ENCODE measurements at regions not wholly inside any gene's neighbourhood (a gene's known extent, or its start where the extent isn't known, plus 50 kb on each side); places are given as distances from the start of the nearest gene placed in this dataset.
"Not testable (repeated sequence)": the region's sequence is repeated elsewhere in the genome, so short reads cannot be mapped to it uniquely, and the experiment has no call there.

- no peak for TF ChIP-seq REST (IDR thresholded peaks at IDR 0.05; ENCODE audit: insufficient read depth in 1 of 2, low read depth in 2 of 2, low read length in 1 of 2)
- TF ChIP-seq, protein P1, sequence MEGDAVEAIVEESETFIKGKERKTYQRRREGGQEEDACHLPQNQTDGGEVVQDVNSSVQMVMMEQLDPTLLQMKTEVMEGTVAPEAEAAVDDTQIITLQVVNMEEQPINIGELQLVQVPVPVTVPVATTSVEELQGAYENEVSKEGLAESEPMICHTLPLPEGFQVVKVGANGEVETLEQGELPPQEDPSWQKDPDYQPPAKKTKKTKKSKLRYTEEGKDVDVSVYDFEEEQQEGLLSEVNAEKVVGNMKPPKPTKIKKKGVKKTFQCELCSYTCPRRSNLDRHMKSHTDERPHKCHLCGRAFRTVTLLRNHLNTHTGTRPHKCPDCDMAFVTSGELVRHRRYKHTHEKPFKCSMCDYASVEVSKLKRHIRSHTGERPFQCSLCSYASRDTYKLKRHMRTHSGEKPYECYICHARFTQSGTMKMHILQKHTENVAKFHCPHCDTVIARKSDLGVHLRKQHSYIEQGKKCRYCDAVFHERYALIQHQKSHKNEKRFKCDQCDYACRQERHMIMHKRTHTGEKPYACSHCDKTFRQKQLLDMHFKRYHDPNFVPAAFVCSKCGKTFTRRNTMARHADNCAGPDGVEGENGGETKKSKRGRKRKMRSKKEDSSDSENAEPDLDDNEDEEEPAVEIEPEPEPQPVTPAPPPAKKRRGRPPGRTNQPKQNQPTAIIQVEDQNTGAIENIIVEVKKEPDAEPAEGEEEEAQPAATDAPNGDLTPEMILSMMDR (IDR thresholded peaks at IDR 0.05), result no peak
- TF ChIP-seq TCF7L2 (IDR thresholded peaks at IDR 0.05; ENCODE audit: low read depth, low read length), result no peak
- no peak for TF ChIP-seq POLR2AphosphoS5 (IDR thresholded peaks at IDR 0.05; ENCODE audit: low read depth, low read length)
- no peak for TF ChIP-seq SIN3A (IDR thresholded peaks at IDR 0.05; ENCODE audit: borderline replicate concordance, insufficient read depth, low read depth, low read length)
- in situ Hi-C loops (cut with HindIII; ENCODE audit: low pct_unique_long_range_greater_than_20kb, low sequenced_read_pairs) (no loop called here), intact Hi-C loops (cut with micrococcal nuclease; ENCODE audit: unreplicated experiment) (no loop called here)
- ChIA-PET CTCF (no interaction called here), POLR2A (no interaction called here)
- no peaks in the 10 kb centered on the region for H3K4me1 ChIP-seq (ENCODE audit: control insufficient read depth, insufficient read depth, low read length)
- DNase-seq (ENCODE audit: low read depth, low spot score) (no peak), ATAC-seq (no peak)
- no peaks in the 10 kb centered on the region for H3K36me3 ChIP-seq (ENCODE audit: control insufficient read depth, insufficient read depth, low read length)
- H3K9me3 ChIP-seq (ENCODE audit: control insufficient read depth, insufficient read depth, low read depth, low read length), result no peaks in the 10 kb centered on the region
- no peaks in the 10 kb centered on the region for H3K27me3 ChIP-seq (ENCODE audit: control insufficient read depth, insufficient read depth, low read length)
- H3K4me3 ChIP-seq (ENCODE audit: low read depth in 2 of 2, low read length in 2 of 2), result no peak overlapping the region
- H3K27ac ChIP-seq (ENCODE audit: low read length), result no peak overlapping the region
- BruUV-seq (replicated peaks), result no TSS peak
Observed at GRCh38 chr5:114148253-114148652, 213.6 kb upstream of the KCNN2 start.

DNA sequence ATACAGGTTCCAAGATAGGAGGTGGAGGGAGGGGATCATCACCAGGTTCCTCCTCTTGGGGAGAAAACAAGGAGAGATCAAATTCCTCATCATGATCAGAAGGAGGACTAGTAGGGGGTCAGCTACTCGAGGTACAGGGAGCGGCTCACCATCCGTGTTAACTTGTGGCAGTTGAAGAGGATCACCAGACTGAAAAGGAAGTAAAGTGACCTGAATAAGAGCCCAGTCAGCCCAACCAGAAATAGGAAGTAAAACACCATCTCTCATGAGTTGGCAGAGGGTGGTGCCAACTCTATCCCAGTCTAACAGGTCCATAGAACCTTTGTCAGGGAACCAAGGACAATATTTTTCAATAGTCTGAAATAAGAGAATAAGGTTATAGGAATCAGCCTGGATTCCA, 213.1 kb upstream of the KCNN2 start:
- DNase-seq (ENCODE audit: low read depth, low spot score); BruUV-seq (replicated peaks); H3K4me3 ChIP-seq (ENCODE audit: low read depth in 2 of 2, low read length in 2 of 2); H3K4me1 ChIP-seq (ENCODE audit: control insufficient read depth, insufficient read depth, low read length); ATAC-seq; H3K27me3 ChIP-seq (ENCODE audit: control insufficient read depth, insufficient read depth, low read length); H3K9me3 ChIP-seq (ENCODE audit: control insufficient read depth, insufficient read depth, low read depth, low read length); H3K36me3 ChIP-seq (ENCODE audit: control insufficient read depth, insufficient read depth, low read length); H3K27ac ChIP-seq (ENCODE audit: low read length); CTCF ChIA-PET; POLR2A ChIA-PET; in situ Hi-C loops (cut with HindIII; ENCODE audit: low pct_unique_long_range_greater_than_20kb, low sequenced_read_pairs); intact Hi-C loops (cut with micrococcal nuclease; ENCODE audit: unreplicated experiment): not testable (repeated sequence)

- Histone ChIP-seq H3K4me1 (ENCODE audit: control insufficient read depth, insufficient read depth, low read length) (no peaks in the 10 kb centered on the region), H3K36me3 (ENCODE audit: control insufficient read depth, insufficient read depth, low read length) (no peaks in the 10 kb centered on the region), H3K4me3 (ENCODE audit: low read depth in 2 of 2, low read length in 2 of 2) (no peak overlapping the region), H3K27ac (ENCODE audit: low read length) (no peak overlapping the region), H3K9me3 (ENCODE audit: control insufficient read depth, insufficient read depth, low read depth, low read length) (no peaks in the 10 kb centered on the region), H3K27me3 (ENCODE audit: control insufficient read depth, insufficient read depth, low read length) (no peaks in the 10 kb centered on the region)
- in situ Hi-C loops (cut with HindIII; ENCODE audit: low pct_unique_long_range_greater_than_20kb, low sequenced_read_pairs) (no loop called here), intact Hi-C loops (cut with micrococcal nuclease; ENCODE audit: unreplicated experiment) (no loop called here)
- no TSS peak for BruUV-seq (replicated peaks)
- ATAC-seq (no peak), DNase-seq (ENCODE audit: low read depth, low spot score) (no peak)
- POLR2A ChIA-PET, result no interaction called here
- CTCF ChIA-PET, result no interaction called here
- TF ChIP-seq SIN3A (IDR thresholded peaks at IDR 0.05; ENCODE audit: borderline replicate concordance, insufficient read depth, low read depth, low read length) (no peak), REST (IDR thresholded peaks at IDR 0.05; ENCODE audit: insufficient read depth in 1 of 2, low read depth in 2 of 2, low read length in 1 of 2) (no peak), POLR2AphosphoS5 (IDR thresholded peaks at IDR 0.05; ENCODE audit: low read depth, low read length) (no peak), TCF7L2 (IDR thresholded peaks at IDR 0.05; ENCODE audit: low read depth, low read length) (no peak)
- TF ChIP-seq, protein P1 (IDR thresholded peaks at IDR 0.05), result no peak
Observed at GRCh38 chr5:114152656-114153360, 209.1 kb upstream of the KCNN2 start.

Measured in Panc1 (cell line).